ENCODE measurements at regions not wholly inside any gene's neighbourhood (a gene's known extent, or its start where the extent isn't known, plus 50 kb on each side); places are given as distances from the start of the nearest gene placed in this dataset.

DNA sequence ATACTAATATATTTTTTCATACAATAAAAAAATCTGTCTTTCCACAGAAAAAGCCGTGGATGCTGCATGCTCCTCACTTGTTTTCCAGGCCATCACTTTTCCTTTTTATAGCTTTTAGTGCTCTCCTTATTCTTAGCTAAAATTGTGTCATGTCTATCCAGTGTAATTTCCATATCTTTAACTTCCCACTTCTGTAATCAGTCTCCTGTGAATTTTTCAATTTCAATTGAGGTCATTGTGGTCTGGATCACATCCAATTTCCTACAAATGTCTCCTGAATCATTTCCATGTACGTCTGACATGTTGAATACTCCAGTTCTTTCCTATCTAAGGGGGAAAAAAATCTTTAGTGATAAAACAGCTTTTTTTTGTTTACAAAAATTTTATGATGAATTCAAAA, 838.2 kb upstream of the B3GALT2 start:
- H3K27me3 ChIP-seq (replicated peaks; ENCODE audit: control insufficient read depth, insufficient read depth, low read length), result no peaks in the 10 kb centered on the region
- no peak overlapping the region for H3K4me3 ChIP-seq (ENCODE audit: low read depth, low read length)
- ChIA-PET POLR2A (no interaction called here), CTCF (no interaction called here)
- H3K4me3 Mint-ChIP-seq (ENCODE audit: unreplicated experiment), result no peak overlapping the region
- no peaks in the 10 kb centered on the region for H3K4me1 Mint-ChIP-seq (ENCODE audit: low read depth, unreplicated experiment)
- H3K27me3 Mint-ChIP-seq (ENCODE audit: insufficient read depth, unreplicated experiment), result peaks cover 3% of the 10 kb centered on the region
- H3K27ac Mint-ChIP-seq (ENCODE audit: unreplicated experiment), result no peak overlapping the region
- H3K9me3 Mint-ChIP-seq (ENCODE audit: unreplicated experiment), result peaks cover 17% of the 10 kb centered on the region
- no peaks in the 10 kb centered on the region for H3K4me1 ChIP-seq
- no peak for DNase-seq
- TF ChIP-seq, protein P1, sequence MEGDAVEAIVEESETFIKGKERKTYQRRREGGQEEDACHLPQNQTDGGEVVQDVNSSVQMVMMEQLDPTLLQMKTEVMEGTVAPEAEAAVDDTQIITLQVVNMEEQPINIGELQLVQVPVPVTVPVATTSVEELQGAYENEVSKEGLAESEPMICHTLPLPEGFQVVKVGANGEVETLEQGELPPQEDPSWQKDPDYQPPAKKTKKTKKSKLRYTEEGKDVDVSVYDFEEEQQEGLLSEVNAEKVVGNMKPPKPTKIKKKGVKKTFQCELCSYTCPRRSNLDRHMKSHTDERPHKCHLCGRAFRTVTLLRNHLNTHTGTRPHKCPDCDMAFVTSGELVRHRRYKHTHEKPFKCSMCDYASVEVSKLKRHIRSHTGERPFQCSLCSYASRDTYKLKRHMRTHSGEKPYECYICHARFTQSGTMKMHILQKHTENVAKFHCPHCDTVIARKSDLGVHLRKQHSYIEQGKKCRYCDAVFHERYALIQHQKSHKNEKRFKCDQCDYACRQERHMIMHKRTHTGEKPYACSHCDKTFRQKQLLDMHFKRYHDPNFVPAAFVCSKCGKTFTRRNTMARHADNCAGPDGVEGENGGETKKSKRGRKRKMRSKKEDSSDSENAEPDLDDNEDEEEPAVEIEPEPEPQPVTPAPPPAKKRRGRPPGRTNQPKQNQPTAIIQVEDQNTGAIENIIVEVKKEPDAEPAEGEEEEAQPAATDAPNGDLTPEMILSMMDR (IDR thresholded peaks at IDR 0.05; ENCODE audit: insufficient read depth in 1 of 2, low read depth in 1 of 2, low read length in 1 of 2, severe bottlenecking in 1 of 2, unreplicated experiment in 1 of 2), result no peak
- H3K36me3 ChIP-seq (ENCODE audit: control insufficient read depth, insufficient read depth, low read length), result no peaks in the 10 kb centered on the region
- no peaks in the 10 kb centered on the region for H3K36me3 Mint-ChIP-seq (ENCODE audit: insufficient read depth, unreplicated experiment)
- no TSS peak for BruUV-seq (replicated peaks)
- intact Hi-C loops (cut with micrococcal nuclease; ENCODE audit: unreplicated experiment), result no loop called here
- no peaks in the 10 kb centered on the region for H3K9me3 ChIP-seq

GRCh38 chr1:194014014-194014413, 827.6 kb upstream of the B3GALT2 start:
- Mint-ChIP-seq H3K27ac (ENCODE audit: unreplicated experiment) (no peak overlapping the region), H3K9me3 (ENCODE audit: unreplicated experiment) (no peaks in the 10 kb centered on the region), H3K36me3 (ENCODE audit: insufficient read depth, unreplicated experiment) (no peaks in the 10 kb centered on the region), H3K4me1 (ENCODE audit: low read depth, unreplicated experiment) (no peaks in the 10 kb centered on the region), H3K27me3 (ENCODE audit: insufficient read depth, unreplicated experiment) (no peaks in the 10 kb centered on the region), H3K4me3 (ENCODE audit: unreplicated experiment) (no peak overlapping the region)
- TF ChIP-seq, protein P1 (IDR thresholded peaks at IDR 0.05; ENCODE audit: insufficient read depth in 1 of 2, low read depth in 1 of 2, low read length in 1 of 2, severe bottlenecking in 1 of 2, unreplicated experiment in 1 of 2), result no peak
- Histone ChIP-seq H3K36me3 (ENCODE audit: control insufficient read depth, insufficient read depth, low read length) (no peaks in the 10 kb centered on the region), H3K27me3 (replicated peaks; ENCODE audit: control insufficient read depth, insufficient read depth, low read length) (no peaks in the 10 kb centered on the region), H3K4me1 (no peaks in the 10 kb centered on the region), H3K9me3 (no peaks in the 10 kb centered on the region), H3K4me3 (ENCODE audit: low read depth, low read length) (no peak overlapping the region)
- ChIA-PET POLR2A (no interaction called here), CTCF (interaction anchor here (0.5 kb wide), 1 partner anchor 9 kb away, joined by 3 read pairs; no protein-coding TSS in a partner anchor)
- DNase-seq, result no peak
- no TSS peak for BruUV-seq (replicated peaks)
- intact Hi-C loops (cut with micrococcal nuclease; ENCODE audit: unreplicated experiment), result no loop called here

- CTCF ChIA-PET, result no interaction called here
- H3K27ac Mint-ChIP-seq (ENCODE audit: unreplicated experiment), result no peak overlapping the region
- no TSS peak for BruUV-seq (replicated peaks)
These were observed 827.1 kb upstream of the B3GALT2 start for GRCh38 chr1:194013561-194013960.

More at GRCh38 chr1:194013561-194013960, 827.1 kb upstream of the B3GALT2 start:
- H3K27me3 Mint-ChIP-seq (ENCODE audit: insufficient read depth, unreplicated experiment), result no peaks in the 10 kb centered on the region
- H3K36me3 Mint-ChIP-seq (ENCODE audit: insufficient read depth, unreplicated experiment), result no peaks in the 10 kb centered on the region
- H3K9me3 ChIP-seq, result no peaks in the 10 kb centered on the region
- no peaks in the 10 kb centered on the region for H3K4me1 ChIP-seq
- H3K4me3 Mint-ChIP-seq (ENCODE audit: unreplicated experiment), result no peak overlapping the region
- no peaks in the 10 kb centered on the region for H3K27me3 ChIP-seq (replicated peaks; ENCODE audit: control insufficient read depth, insufficient read depth, low read length)
- H3K36me3 ChIP-seq (ENCODE audit: control insufficient read depth, insufficient read depth, low read length), result no peaks in the 10 kb centered on the region
- no peaks in the 10 kb centered on the region for H3K4me1 Mint-ChIP-seq (ENCODE audit: low read depth, unreplicated experiment)
- H3K4me3 ChIP-seq (ENCODE audit: low read depth, low read length), result no peak overlapping the region
- TF ChIP-seq, protein P1 (IDR thresholded peaks at IDR 0.05; ENCODE audit: insufficient read depth in 1 of 2, low read depth in 1 of 2, low read length in 1 of 2, severe bottlenecking in 1 of 2, unreplicated experiment in 1 of 2), result no peak
- intact Hi-C loops (cut with micrococcal nuclease; ENCODE audit: unreplicated experiment), result no loop called here
- POLR2A ChIA-PET, result no interaction called here
- no peak for DNase-seq
- H3K9me3 Mint-ChIP-seq (ENCODE audit: unreplicated experiment), result no peaks in the 10 kb centered on the region
